ENCODE measurements at regions not wholly inside any gene's neighbourhood (a gene's known extent, or its start where the extent isn't known, plus 50 kb on each side); places are given as distances from the start of the nearest gene placed in this dataset.

DNA sequence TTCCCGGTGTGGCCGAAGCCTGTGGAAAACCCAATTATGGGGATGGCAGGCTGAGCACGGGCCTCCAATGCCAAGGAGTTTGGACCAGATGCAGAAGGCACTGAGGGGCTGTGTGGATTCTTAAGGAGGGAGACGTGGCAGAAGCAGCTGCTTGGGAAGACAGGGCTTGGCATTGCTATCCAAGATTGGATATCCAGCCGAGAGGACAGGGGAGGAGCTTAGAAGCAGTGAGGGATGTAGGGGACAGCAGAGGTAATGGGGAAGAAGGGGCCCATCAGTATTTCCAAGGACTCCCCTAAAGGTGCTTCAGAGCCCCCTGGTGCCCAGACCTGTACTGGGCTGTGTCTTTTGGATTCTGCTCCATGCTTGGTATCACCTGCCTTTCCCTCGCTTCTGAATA, 112.8 kb upstream of the TLE3 start:
- TF ChIP-seq, protein P1, sequence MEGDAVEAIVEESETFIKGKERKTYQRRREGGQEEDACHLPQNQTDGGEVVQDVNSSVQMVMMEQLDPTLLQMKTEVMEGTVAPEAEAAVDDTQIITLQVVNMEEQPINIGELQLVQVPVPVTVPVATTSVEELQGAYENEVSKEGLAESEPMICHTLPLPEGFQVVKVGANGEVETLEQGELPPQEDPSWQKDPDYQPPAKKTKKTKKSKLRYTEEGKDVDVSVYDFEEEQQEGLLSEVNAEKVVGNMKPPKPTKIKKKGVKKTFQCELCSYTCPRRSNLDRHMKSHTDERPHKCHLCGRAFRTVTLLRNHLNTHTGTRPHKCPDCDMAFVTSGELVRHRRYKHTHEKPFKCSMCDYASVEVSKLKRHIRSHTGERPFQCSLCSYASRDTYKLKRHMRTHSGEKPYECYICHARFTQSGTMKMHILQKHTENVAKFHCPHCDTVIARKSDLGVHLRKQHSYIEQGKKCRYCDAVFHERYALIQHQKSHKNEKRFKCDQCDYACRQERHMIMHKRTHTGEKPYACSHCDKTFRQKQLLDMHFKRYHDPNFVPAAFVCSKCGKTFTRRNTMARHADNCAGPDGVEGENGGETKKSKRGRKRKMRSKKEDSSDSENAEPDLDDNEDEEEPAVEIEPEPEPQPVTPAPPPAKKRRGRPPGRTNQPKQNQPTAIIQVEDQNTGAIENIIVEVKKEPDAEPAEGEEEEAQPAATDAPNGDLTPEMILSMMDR (conservative IDR thresholded peaks at IDR 0.05; ENCODE audit: low read length), result peak; percentile 58
- TF ChIP-seq EZH2phosphoT487 (IDR thresholded peaks at IDR 0.05; ENCODE audit: borderline replicate concordance, low read depth, low read length), result no peak

Data from OCI-LY7 (cell line).